GM12875 (cell line): ENCODE measurements at regions not wholly inside any gene's neighbourhood (a gene's known extent, or its start where the extent isn't known, plus 50 kb on each side); places are given as distances from the start of the nearest gene placed in this dataset.

Experiments used
- H3K4me3 ChIP-seq: one replicate; pipeline ENCODE4 v1.5.1; 2011; ENCODE audit warnings: low read depth, low read length, control low read depth
- CTCF ChIP-seq: IDR thresholded peaks from 2 replicates; pipeline ENCODE4 v1.5.1; 2011; ENCODE audit warnings: low read depth, mild to moderate bottlenecking, control low read depth, inconsistent platforms, low read length, moderate library complexity, borderline replicate concordance; ENCODE audit not compliant: insufficient read depth

GRCh38 chr12:124654666-124655047 is 87.2 kb upstream of the NCOR2 start:
- H3K4me3 ChIP-seq, result no peak overlapping the region
- no peak for TF ChIP-seq CTCF

- H3K4me3 ChIP-seq, result no peak overlapping the region
- TF ChIP-seq CTCF, result no peak
Measured at GRCh38 chr12:124653169-124653931, 85.9 kb upstream of the NCOR2 start.

- TF ChIP-seq CTCF, result no peak
- no peak overlapping the region for H3K4me3 ChIP-seq
Measured at GRCh38 chr12:124652661-124653060, 85.2 kb upstream of the NCOR2 start.

- no peak overlapping the region for H3K4me3 ChIP-seq
- no peak for TF ChIP-seq CTCF
Measured at GRCh38 chr12:124651516-124652273, 84.3 kb upstream of the NCOR2 start.

GRCh38 chr12:124650912-124651311 is 83.5 kb upstream of the NCOR2 start:
- H3K4me3 ChIP-seq, result no peak overlapping the region
- TF ChIP-seq CTCF, result no peak

- no peak for TF ChIP-seq CTCF
- no peak overlapping the region for H3K4me3 ChIP-seq
Measured at GRCh38 chr12:124648710-124649384, 81.4 kb upstream of the NCOR2 start.
